HEK293T (cell line): ENCODE measurements at regions not wholly inside any gene's neighbourhood (a gene's known extent, or its start where the extent isn't known, plus 50 kb on each side); places are given as distances from the start of the nearest gene placed in this dataset.

Experiments
- CTCF ChIA-PET: fragments of 350-600 bp; formaldehyde crosslinking; extraction: SDS; loops from one replicate; lab custom pipeline; 2021; ENCODE audit warnings: antibody characterized with exemption, inconsistent platforms; lab: Yijun Ruan, JAX
- POLR2A ChIA-PET: fragments of 350-600 bp; formaldehyde crosslinking; extraction: SDS; loops from one replicate; lab custom pipeline; 2020; ENCODE audit warnings: antibody characterized with exemption, inconsistent platforms; lab: Yijun Ruan, JAX
- DNase-seq: peaks from one replicate; pipeline ENCODE4 v3.0.0; 2012; ENCODE audit warnings: mixed read lengths; ENCODE audit errors: extremely low spot score
- ARNT ChIP-seq: fragments of 450-650 bp; IDR thresholded peaks from 2 replicates; pipeline ENCODE4 v1.6.1; 2017; ENCODE audit warnings: mild to moderate bottlenecking
- BHLHE40 ChIP-seq: fragments of 450-650 bp; IDR thresholded peaks from 2 replicates; pipeline ENCODE4 v1.6.1; 2016; ENCODE audit warnings: mild to moderate bottlenecking, moderate library complexity, borderline replicate concordance
- CTBP1 ChIP-seq: fragments of 450-650 bp; IDR thresholded peaks from 2 replicates; pipeline ENCODE4 v1.6.1; 2016; ENCODE audit warnings: borderline replicate concordance
- ELF4 ChIP-seq: fragments of 450-650 bp; IDR thresholded peaks from 2 replicates; pipeline ENCODE4 v1.6.1; 2017; ENCODE audit warnings: antibody characterized with exemption
- FOXA1 ChIP-seq: fragments of 450-650 bp; IDR thresholded peaks from 2 replicates; pipeline ENCODE4 v1.6.1; 2016; ENCODE audit warnings: mild to moderate bottlenecking
- FOXK2 ChIP-seq: fragments of 450-650 bp; IDR thresholded peaks from 2 replicates; pipeline ENCODE4 v1.6.1; 2016; ENCODE audit warnings: mild to moderate bottlenecking
- FOXM1 ChIP-seq: fragments of 450-650 bp; IDR thresholded peaks from 2 replicates; pipeline ENCODE4 v1.6.1; 2017; ENCODE audit warnings: mild to moderate bottlenecking, borderline replicate concordance
- HDGF ChIP-seq: fragments of 450-650 bp; IDR thresholded peaks from 2 replicates; pipeline ENCODE4 v1.6.1; 2017; ENCODE audit warnings: antibody characterized with exemption, borderline replicate concordance
- L3MBTL2 ChIP-seq: fragments of 450-650 bp; conservative IDR thresholded peaks from 2 replicates; pipeline ENCODE4 v1.6.1; 2016; ENCODE audit warnings: mild to moderate bottlenecking
- LEF1 ChIP-seq: fragments of 450-650 bp; IDR thresholded peaks from 2 replicates; pipeline ENCODE4 v1.6.1; 2017; ENCODE audit warnings: mild to moderate bottlenecking, borderline replicate concordance
- NFRKB ChIP-seq: fragments of 450-650 bp; IDR thresholded peaks from 2 replicates; pipeline ENCODE4 v1.6.1; 2016; ENCODE audit warnings: mild to moderate bottlenecking, moderate library complexity
- PKNOX1 ChIP-seq: fragments of 450-650 bp; IDR thresholded peaks from 2 replicates; pipeline ENCODE4 v1.6.1; 2016
- SP1 ChIP-seq: fragments of 450-650 bp; IDR thresholded peaks from 2 replicates; pipeline ENCODE4 v1.6.1; 2017
- SUZ12 ChIP-seq: fragments of 450-650 bp; IDR thresholded peaks from 2 replicates; pipeline ENCODE4 v1.6.1; 2016; ENCODE audit warnings: mild to moderate bottlenecking
- TARDBP ChIP-seq: fragments of 450-650 bp; IDR thresholded peaks from 2 replicates; pipeline ENCODE4 v1.6.1; 2016
- ZNF384 ChIP-seq: fragments of 450-650 bp; IDR thresholded peaks from 2 replicates; pipeline ENCODE4 v1.6.1; 2016

DNA sequence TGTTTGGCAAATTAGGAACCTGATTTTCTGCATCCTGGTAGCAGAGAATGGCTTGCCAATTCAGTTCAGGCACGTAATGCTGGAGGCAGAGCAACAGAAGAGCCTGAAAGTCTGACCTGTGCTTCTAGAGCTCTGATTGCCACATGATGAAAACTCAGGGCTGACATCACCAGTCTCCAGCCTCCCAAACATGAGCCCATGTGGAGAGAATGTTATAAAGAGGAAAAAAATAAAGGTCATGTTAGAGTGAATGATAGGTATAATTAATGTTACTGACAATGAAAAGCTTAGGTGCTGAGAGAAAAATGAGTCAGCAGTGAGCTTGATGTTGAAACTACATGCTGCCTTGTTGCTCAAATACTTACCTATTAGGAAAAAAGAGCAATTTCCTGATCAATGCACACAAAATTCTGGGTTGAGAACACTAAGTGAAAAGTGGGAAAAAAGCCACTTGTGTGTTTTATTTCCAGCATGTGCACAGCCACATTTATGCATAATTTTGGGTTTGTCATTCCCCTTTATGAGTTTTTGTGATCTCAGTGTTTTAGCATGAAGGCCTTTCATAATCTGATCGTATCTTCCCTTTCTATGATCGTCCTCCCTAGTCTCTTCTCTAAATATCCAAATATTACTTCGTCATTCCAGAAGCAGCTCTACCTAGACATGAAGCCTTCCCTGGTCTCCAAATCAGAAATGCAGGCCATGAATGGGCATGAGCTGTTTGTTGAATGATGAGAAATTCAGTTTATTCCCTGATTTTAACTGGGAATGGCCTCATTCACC, 113.3 kb upstream of the CPEB2 start:
- POLR2A ChIA-PET = no interaction called here
- CTCF ChIA-PET = no interaction called here
- TF ChIP-seq HDGF = no peak
- TF ChIP-seq ARNT = no peak
- no peak for TF ChIP-seq ELF4
- no peak for TF ChIP-seq L3MBTL2
- TF ChIP-seq LEF1 = no peak
- no peak for TF ChIP-seq FOXK2
- no peak for TF ChIP-seq PKNOX1
- TF ChIP-seq CTBP1 = no peak
- TF ChIP-seq BHLHE40 = no peak
- no peak for TF ChIP-seq NFRKB
- no peak for TF ChIP-seq FOXM1
- no peak for TF ChIP-seq TARDBP
- no peak for TF ChIP-seq SP1
- no peak for DNase-seq

- no peak for DNase-seq
- ChIA-PET POLR2A (no interaction called here), CTCF (no interaction called here)
- TF ChIP-seq L3MBTL2 = no peak
- no peak for TF ChIP-seq PKNOX1
- no peak for TF ChIP-seq ELF4
- TF ChIP-seq CTBP1 = no peak
- TF ChIP-seq FOXA1 = no peak
- TF ChIP-seq SP1 = no peak
- no peak for TF ChIP-seq BHLHE40
- no peak for TF ChIP-seq ZNF384
- TF ChIP-seq ARNT = no peak
- TF ChIP-seq FOXK2 = no peak
- no peak for TF ChIP-seq NFRKB
- TF ChIP-seq SUZ12 = no peak
- TF ChIP-seq FOXM1 = no peak
- no peak for TF ChIP-seq HDGF
- TF ChIP-seq LEF1 = no peak
Observed at GRCh38 chr4:14892563-14892962, 109.7 kb upstream of the CPEB2 start.

DNA sequence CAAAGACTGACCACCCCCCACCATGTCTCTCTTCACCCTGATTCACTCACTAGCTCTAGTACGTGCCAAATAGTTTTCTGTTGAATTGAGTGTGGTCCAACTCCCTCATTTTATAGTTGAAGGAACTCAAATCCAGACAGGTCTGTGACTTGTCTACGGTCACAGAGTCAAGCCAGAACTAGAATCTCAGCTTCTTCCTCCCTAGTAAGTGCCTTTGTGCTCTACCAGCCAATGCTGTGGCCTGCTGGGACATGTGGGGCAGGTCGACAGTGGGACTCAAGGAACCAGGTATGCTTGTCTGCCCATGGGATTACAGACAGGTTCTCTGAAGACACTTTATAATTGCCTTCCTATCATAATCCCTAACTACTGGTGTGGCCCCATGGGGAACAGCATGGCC, 108.6 kb upstream of the CPEB2 start:
- ChIA-PET POLR2A (no interaction called here), CTCF (no interaction called here)
- TF ChIP-seq SP1 (no peak), HDGF (no peak), L3MBTL2 (no peak), FOXA1 (no peak)
- DNase-seq = no peak

GRCh38 chr4:14894392-14895292, 107.6 kb upstream of the CPEB2 start:
- POLR2A ChIA-PET = no interaction called here
- TF ChIP-seq HDGF (no peak), PKNOX1 (no peak), ZNF384 (no peak), ARNT (no peak), FOXK2 (no peak), TARDBP (no peak)
- no peak for DNase-seq
- CTCF ChIA-PET = no interaction called here

DNA sequence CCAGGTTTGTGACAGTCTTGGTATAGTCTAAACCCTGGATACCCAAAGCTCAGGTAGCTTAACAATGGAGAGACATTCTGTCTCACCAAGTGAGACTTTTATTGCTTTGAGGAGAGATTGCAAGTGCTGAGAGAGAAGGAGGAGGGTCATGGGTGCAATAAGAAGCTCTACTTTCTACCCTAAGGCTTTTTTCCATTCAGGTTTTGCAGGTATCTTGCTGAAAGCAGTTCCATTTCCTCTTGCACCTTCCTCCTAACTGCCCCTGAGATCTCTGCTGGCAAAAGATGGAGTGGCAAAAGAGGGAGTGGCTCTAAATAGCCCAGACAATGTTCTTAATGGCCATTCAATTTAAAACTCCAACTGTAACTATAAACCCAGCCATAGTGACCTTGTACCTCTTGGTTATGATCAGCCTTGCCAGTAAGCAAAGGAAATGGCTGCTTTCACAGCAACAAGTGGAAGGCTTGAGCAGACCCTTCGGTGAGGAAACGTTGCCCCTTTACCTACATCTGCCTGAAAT, 105.6 kb upstream of the CPEB2 start:
- POLR2A ChIA-PET = no interaction called here
- TF ChIP-seq PKNOX1 (no peak), FOXA1 (no peak), LEF1 (no peak)
- no peak for DNase-seq
- CTCF ChIA-PET = no interaction called here

DNA sequence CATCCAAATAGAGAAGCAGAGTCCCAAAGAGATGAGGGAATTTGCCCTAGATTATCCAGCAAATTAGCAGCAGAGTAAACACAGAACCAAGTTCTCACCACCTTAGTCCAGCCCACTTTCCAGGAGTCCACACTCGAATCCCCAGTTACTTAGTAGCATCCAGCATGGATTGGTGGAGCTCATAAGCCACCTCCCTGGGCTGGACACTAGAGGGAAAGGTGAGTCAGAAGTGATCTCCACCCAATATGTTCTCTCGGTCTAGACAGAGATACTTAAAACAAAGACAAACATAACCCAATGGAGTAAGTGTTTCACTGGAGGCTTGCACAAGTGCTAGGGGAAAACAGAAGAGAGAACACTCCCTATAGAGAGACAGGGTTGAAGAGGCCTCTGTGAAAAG, 105.1 kb upstream of the CPEB2 start:
- POLR2A ChIA-PET = no interaction called here
- CTCF ChIA-PET = interaction anchor here (0.5 to 0.6 kb wide), 2 partner anchors 32 to 263 kb away, joined by 3 to 4 read pairs; no protein-coding TSS in a partner anchor
- no peak for DNase-seq
- TF ChIP-seq SP1 (no peak), HDGF (no peak), ELF4 (no peak), L3MBTL2 (no peak), LEF1 (no peak), BHLHE40 (no peak), NFRKB (no peak)
